ENCODE measurements at regions not wholly inside any gene's neighbourhood (a gene's known extent, or its start where the extent isn't known, plus 50 kb on each side); places are given as distances from the start of the nearest gene placed in this dataset.

DNA sequence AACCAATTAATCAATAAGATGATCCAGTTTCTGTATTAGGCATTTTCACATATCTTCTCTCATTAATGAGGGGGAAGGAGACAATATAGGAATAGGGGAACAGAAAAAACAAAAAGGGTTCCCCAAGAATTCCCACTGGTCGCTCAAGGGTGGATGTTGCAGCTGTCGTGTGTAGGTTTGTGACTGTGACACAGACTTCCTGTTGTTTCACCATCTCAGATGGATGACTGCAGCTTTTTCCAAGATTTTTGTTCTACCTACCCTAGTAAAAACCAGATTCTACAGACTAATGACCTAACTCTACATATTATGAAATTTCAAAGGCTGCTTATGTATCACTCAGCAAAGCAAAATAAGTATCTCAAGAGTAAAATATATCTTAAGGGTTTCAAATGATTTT lies 73.7 kb upstream of the MB21D2 start:
- no peak for TF ChIP-seq POLR2A (IDR thresholded peaks at IDR 0.05)
- TF ChIP-seq, protein P1, sequence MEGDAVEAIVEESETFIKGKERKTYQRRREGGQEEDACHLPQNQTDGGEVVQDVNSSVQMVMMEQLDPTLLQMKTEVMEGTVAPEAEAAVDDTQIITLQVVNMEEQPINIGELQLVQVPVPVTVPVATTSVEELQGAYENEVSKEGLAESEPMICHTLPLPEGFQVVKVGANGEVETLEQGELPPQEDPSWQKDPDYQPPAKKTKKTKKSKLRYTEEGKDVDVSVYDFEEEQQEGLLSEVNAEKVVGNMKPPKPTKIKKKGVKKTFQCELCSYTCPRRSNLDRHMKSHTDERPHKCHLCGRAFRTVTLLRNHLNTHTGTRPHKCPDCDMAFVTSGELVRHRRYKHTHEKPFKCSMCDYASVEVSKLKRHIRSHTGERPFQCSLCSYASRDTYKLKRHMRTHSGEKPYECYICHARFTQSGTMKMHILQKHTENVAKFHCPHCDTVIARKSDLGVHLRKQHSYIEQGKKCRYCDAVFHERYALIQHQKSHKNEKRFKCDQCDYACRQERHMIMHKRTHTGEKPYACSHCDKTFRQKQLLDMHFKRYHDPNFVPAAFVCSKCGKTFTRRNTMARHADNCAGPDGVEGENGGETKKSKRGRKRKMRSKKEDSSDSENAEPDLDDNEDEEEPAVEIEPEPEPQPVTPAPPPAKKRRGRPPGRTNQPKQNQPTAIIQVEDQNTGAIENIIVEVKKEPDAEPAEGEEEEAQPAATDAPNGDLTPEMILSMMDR (IDR thresholded peaks at IDR 0.05) = no peak

Measured in adrenal gland (tissue), 5 donors.